Gastroesophageal sphincter (tissue), 3 donors: ENCODE measurements at regions not wholly inside any gene's neighbourhood (a gene's known extent, or its start where the extent isn't known, plus 50 kb on each side); places are given as distances from the start of the nearest gene placed in this dataset.

ENCODE experiments used
- CTCF ChIP-seq, 4 experiments: fragments of 200-600 bp in 2 of 4; fragments of 450-650 bp in 2 of 4; sonication (generic) in 1 of 4; IDR thresholded peaks; one replicate each; pipeline ENCODE4 v1.5.1; 2017 to 2019; ENCODE audit warnings: antibody characterized with exemption in 4 of 4, mild to moderate bottlenecking in 2 of 4, moderate library complexity in 2 of 4
- EP300 ChIP-seq: sonication (generic); formaldehyde crosslinking; IDR thresholded peaks from one replicate; pipeline ENCODE4 v1.6.1; 2017; ENCODE audit warnings: antibody characterized with exemption, mild to moderate bottlenecking
- POLR2A ChIP-seq, 2 donors: fragments of 450-650 bp; IDR thresholded peaks; one replicate each; pipeline ENCODE4 v1.6.1; 2017; ENCODE audit warnings: antibody characterized with exemption in 2 of 2, mild to moderate bottlenecking in 2 of 2, moderate library complexity in 1 of 2
- POLR2AphosphoS5 ChIP-seq: sonication (generic); formaldehyde crosslinking; IDR thresholded peaks from one replicate; pipeline ENCODE4 v1.6.1; 2017; ENCODE audit warnings: antibody characterized with exemption

GRCh38 chr2:175621821-175622220 is 380.2 kb downstream of the LNPK start:
- no peak for TF ChIP-seq CTCF (IDR thresholded peaks at IDR 0.05)
- no peak for TF ChIP-seq POLR2AphosphoS5
- TF ChIP-seq POLR2A (IDR thresholded peaks at IDR 0.05) = no peak
- no peak for TF ChIP-seq EP300
